ENCODE measurements at regions not wholly inside any gene's neighbourhood (a gene's known extent, or its start where the extent isn't known, plus 50 kb on each side); places are given as distances from the start of the nearest gene placed in this dataset.
"Not testable (repeated sequence)": the region's sequence is repeated elsewhere in the genome, so short reads cannot be mapped to it uniquely, and the experiment has no call there.

DNA sequence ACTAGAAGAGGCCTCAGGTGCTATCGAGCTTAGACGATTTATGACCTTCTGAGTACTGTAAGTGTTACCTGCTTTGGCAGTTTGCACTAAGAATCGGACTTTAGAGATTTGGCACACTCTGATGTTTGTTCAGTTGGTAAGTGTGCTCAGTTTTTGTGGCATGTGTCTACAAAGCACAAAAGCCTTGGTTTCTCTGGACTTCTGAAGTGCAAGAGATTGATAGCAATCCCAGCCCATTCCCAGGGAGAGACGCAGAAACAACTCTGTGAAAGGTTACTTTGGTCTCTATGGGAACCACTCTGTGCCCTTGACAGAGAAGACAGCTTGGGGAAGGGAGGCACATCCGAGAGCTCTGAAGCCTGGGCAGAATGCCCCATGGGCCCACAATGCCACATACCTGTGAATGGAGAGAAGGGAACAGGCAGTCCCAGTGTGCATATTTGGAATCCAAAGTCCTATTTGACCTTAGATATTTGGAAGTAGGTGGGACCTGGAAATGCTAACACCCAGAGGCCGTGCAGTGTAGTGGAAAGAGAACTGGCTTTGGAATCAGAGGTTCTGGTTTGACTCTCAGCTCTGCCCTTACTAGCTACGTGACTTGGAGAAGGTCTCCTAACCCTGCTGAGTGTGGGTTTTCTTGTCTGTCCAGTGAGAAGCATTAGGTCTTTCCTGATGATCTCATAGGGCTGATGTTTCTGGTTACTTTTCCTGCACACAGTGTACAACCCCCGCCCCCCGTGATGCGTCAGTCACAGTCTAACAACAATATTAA, 194.3 kb upstream of the VLDLR start:
- no peak overlapping the region for H3K4me3 ChIP-seq (replicated peaks; ENCODE audit: low read depth, low read length)
- TF ChIP-seq CTCF (IDR thresholded peaks at IDR 0.05; ENCODE audit: low read length, missing control alignments), result no peak
- DNase-seq (ENCODE audit: low read depth), result no peak

DNA sequence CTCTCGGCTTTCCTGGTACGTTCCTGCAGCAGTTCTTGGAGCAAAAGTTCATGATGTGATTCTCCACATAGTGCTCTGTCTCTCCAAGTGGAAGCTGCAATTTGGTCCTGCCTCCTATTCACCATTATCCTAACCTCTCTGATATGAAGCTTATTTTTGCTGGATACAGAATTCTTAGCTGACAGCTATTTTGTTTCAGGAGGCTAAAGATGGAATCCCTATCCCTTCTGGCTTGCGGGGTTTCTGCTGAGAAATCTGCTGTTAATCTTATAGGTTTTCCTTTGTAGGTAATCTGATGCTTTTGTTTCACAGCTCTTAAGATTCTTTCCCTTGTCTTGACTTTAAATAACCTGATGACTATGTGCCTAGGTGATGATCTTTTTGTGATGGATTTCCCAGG, 181.6 kb upstream of the VLDLR start:
- H3K4me3 ChIP-seq (replicated peaks; ENCODE audit: low read depth, low read length), result no peak overlapping the region
- no peak for DNase-seq (ENCODE audit: low read depth)
- no peak for TF ChIP-seq CTCF (IDR thresholded peaks at IDR 0.05; ENCODE audit: low read length, missing control alignments)

GRCh38 chr9:2443933-2444332, 177.7 kb upstream of the VLDLR start:
- not testable (repeated sequence) for H3K4me3 ChIP-seq (replicated peaks; ENCODE audit: low read depth, low read length); DNase-seq (ENCODE audit: low read depth)

GRCh38 chr9:2448193-2448738, 173.3 kb upstream of the VLDLR start:
- DNase-seq (ENCODE audit: low read depth), result no peak
- no peak overlapping the region for H3K4me3 ChIP-seq (replicated peaks; ENCODE audit: low read depth, low read length)
- TF ChIP-seq CTCF (IDR thresholded peaks at IDR 0.05; ENCODE audit: low read length, missing control alignments), result no peak

- no peak for DNase-seq (ENCODE audit: low read depth)
- H3K4me3 ChIP-seq (replicated peaks; ENCODE audit: low read depth, low read length), result no peak overlapping the region
- no peak for TF ChIP-seq CTCF (IDR thresholded peaks at IDR 0.05; ENCODE audit: low read length, missing control alignments)
These were observed 168.5 kb upstream of the VLDLR start for GRCh38 chr9:2453106-2453505.

- no peak for DNase-seq (ENCODE audit: low read depth)
- no peak for TF ChIP-seq CTCF (IDR thresholded peaks at IDR 0.05; ENCODE audit: low read length, missing control alignments)
These were observed 167.9 kb upstream of the VLDLR start for GRCh38 chr9:2453701-2454100.

DNA sequence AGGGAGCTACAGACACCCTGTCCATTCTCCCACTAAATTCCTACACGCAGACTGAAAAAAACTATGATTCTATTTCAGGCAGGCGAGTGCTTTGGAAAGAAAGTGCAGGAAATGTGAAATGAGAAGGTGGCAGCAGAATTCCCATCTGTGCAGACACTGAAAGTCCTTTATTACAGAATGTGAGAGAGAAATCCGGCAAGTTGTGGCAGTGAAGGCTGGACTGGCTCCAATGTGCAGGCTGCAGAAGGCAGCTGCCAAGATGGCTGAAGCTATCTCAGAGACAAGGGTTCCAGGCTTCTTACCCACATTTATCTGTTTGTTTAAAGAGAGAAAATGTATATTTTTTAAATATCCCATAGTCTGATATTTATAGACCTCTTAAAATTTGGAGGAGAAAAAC, 161.8 kb upstream of the VLDLR start:
- DNase-seq (ENCODE audit: low read depth), result no peak
- no peak overlapping the region for H3K4me3 ChIP-seq (replicated peaks; ENCODE audit: low read depth, low read length)
- TF ChIP-seq CTCF (IDR thresholded peaks at IDR 0.05; ENCODE audit: low read length, missing control alignments), result no peak

More at GRCh38 chr9:2453701-2454100, 167.9 kb upstream of the VLDLR start:
- H3K4me3 ChIP-seq (replicated peaks; ENCODE audit: low read depth, low read length), result no peak overlapping the region
